H1 (cell line): ENCODE measurements at regions not wholly inside any gene's neighbourhood (a gene's known extent, or its start where the extent isn't known, plus 50 kb on each side); places are given as distances from the start of the nearest gene placed in this dataset.

Experiments
- ASH2L ChIP-seq: fragments of 200-600, 300-600 bp; sonication (generic); IDR thresholded peaks from one replicate; pipeline ENCODE4 v1.7.1; 2017; ENCODE audit warnings: low read length
- EZH2 ChIP-seq: fragments of 200-600 bp; sonication (generic); IDR thresholded peaks from 2 replicates; pipeline ENCODE4 v1.7.1; 2012; ENCODE audit warnings: low read depth, mild to moderate bottlenecking, moderate library complexity, low read length, inconsistent platforms; ENCODE audit not compliant: severe bottlenecking
- MAFK ChIP-seq: IDR thresholded peaks from 2 replicates; pipeline ENCODE4 v1.6.1; 2012; ENCODE audit warnings: low read depth, mild to moderate bottlenecking, improper control_type of control experiment, low read length
- TF ChIP-seq, protein P1 (sequence below): IDR thresholded peaks from 2 replicates; pipeline ENCODE4 v1.6.1; 2011; ENCODE audit warnings: low read depth, mild to moderate bottlenecking, low read length; ENCODE audit not compliant: insufficient read depth

DNA sequence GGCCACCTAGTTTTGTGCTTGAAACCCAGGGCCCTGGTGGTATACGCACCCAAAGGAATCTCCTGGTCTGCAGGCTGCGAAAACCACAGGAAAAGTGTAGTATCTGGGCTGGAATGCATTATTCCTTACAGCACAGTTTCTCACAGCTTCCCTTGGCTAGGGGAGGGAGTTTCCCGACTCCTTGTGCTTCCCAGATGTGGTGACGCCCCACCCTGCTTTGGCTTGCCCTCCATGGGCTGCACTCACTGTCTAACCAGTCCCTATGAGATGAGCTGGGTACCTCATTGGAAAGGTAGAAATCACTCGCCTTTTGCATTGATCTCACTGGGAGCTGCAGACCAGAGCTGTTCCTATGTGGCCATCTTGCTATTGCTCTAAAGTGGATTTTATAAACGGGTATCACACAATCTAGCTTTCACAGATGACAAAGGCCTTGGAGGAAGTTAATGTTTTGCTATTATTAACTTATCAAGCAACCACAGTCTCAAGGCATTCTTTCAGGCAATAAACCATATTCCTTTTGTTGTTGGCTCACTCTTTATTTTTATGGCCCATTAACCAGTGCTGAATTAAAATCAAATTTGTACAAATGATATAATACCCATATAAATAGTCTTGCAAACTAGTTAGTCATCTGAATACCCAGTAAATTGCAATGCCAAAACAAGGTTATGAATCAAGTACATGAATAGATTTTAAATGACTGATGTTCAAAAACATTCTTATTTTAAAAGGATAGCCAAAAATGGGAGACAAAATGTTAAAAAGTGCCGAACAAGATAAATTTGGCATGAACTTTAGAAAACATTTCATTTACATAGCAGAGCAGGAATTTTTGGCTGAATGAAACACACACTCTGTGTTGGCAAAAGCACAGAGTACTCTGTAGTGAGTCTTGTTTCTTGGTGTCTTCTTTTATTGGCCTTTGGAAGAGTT, 475.4 kb upstream of the ARGLU1 start (continued):
- TF ChIP-seq MAFK, result no peak
- TF ChIP-seq EZH2, result no peak
- TF ChIP-seq ASH2L, result no peak
- TF ChIP-seq, protein P1, sequence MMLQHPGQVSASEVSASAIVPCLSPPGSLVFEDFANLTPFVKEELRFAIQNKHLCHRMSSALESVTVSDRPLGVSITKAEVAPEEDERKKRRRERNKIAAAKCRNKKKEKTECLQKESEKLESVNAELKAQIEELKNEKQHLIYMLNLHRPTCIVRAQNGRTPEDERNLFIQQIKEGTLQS, result no peak
